GM19395 (cell line): ENCODE measurements at regions not wholly inside any gene's neighbourhood (a gene's known extent, or its start where the extent isn't known, plus 50 kb on each side); places are given as distances from the start of the nearest gene placed in this dataset.
"Not testable (repeated sequence)": the region's sequence is repeated elsewhere in the genome, so short reads cannot be mapped to it uniquely, and the experiment has no call there.

ENCODE experiments used
- ATAC-seq: cut with Tn5 transposase; IDR thresholded peaks from one replicate; pipeline ENCODE4 v1.9.1; 2021; ENCODE audit warnings: mild to moderate bottlenecking, moderate library complexity; ENCODE audit not compliant: unreplicated experiment

- ATAC-seq, result peak; percentile 94
Observed at GRCh38 chr9:75455444-75455921, 367.2 kb downstream of the OSTF1 start.

- ATAC-seq, result no peak
Observed at GRCh38 chr9:75456698-75457097, 368.4 kb downstream of the OSTF1 start.

- no peak for ATAC-seq
Observed at GRCh38 chr9:75457474-75458011, 369.2 kb downstream of the OSTF1 start.

- not testable (repeated sequence) for ATAC-seq
Observed at GRCh38 chr9:75459311-75459710, 371.0 kb downstream of the OSTF1 start.

GRCh38 chr9:75461183-75461582 lies 372.9 kb downstream of the OSTF1 start:
- ATAC-seq, result no peak

GRCh38 chr9:75462866-75463265 lies 374.6 kb downstream of the OSTF1 start:
- no peak for ATAC-seq

GRCh38 chr9:75463871-75464270 lies 375.6 kb downstream of the OSTF1 start:
- ATAC-seq, result no peak

- ATAC-seq, result no peak
Observed at GRCh38 chr9:75464726-75465125, 376.4 kb downstream of the OSTF1 start.

- no peak for ATAC-seq
Observed at GRCh38 chr9:75467142-75467541, 378.8 kb downstream of the OSTF1 start.

- no peak for ATAC-seq
Observed at GRCh38 chr9:75471549-75472114, 383.3 kb downstream of the OSTF1 start.

- ATAC-seq, result no peak
Observed at GRCh38 chr9:75482566-75482965, 394.3 kb downstream of the OSTF1 start.

GRCh38 chr9:75483636-75484035 lies 395.3 kb downstream of the OSTF1 start:
- no peak for ATAC-seq

- no peak for ATAC-seq
Observed at GRCh38 chr9:75487856-75488718, 399.8 kb downstream of the OSTF1 start.

GRCh38 chr9:75488719-75489110 lies 400.4 kb downstream of the OSTF1 start:
- no peak for ATAC-seq

- no peak for ATAC-seq
Observed at GRCh38 chr9:75490326-75490725, 400.1 kb upstream of the PCSK5 start.

- no peak for ATAC-seq
Observed at GRCh38 chr9:75491533-75491932, 398.9 kb upstream of the PCSK5 start.

- ATAC-seq, result no peak
Observed at GRCh38 chr9:75499812-75500211, 390.7 kb upstream of the PCSK5 start.

- no peak for ATAC-seq
Observed at GRCh38 chr9:75500479-75500878, 390.0 kb upstream of the PCSK5 start.

GRCh38 chr9:75500940-75501339 lies 389.5 kb upstream of the PCSK5 start:
- ATAC-seq, result not testable (repeated sequence)

GRCh38 chr9:75504721-75505120 lies 385.8 kb upstream of the PCSK5 start:
- no peak for ATAC-seq

- ATAC-seq, result no peak
Observed at GRCh38 chr9:75505654-75506053, 384.8 kb upstream of the PCSK5 start.

GRCh38 chr9:75529463-75529862 lies 361.0 kb upstream of the PCSK5 start:
- ATAC-seq, result no peak
